SKM-1 treated with dmso at 0.1 percent for 144 hours (cell line): ENCODE measurements at regions not wholly inside any gene's neighbourhood (a gene's known extent, or its start where the extent isn't known, plus 50 kb on each side); places are given as distances from the start of the nearest gene placed in this dataset.

ENCODE experiments used
- DNase-seq: peaks from one replicate; lab custom pipeline; 2025; ENCODE audit not compliant: unreplicated experiment; lab: John Stamatoyannopoulos, UW

DNA sequence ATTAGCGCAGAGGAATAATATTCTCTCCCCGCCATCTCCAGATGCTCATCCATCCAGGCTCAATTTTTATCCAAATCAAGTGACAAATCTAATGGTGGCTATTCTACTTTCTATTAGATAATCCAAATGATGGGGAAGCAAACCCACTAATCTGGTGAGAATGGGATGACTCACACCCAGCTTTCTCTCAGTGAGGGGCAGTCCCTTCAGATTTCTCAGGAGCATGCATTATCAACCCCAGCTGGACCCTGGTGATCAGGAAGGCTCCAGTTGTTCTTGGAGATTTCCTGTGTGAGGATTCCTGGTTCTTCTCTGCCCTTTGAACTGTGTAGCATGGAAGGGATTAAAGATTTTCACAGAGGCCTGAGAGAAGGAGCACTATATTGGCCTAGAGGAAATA, 358.0 kb downstream of the WDR72 start:
- DNase-seq: no peak

DNA sequence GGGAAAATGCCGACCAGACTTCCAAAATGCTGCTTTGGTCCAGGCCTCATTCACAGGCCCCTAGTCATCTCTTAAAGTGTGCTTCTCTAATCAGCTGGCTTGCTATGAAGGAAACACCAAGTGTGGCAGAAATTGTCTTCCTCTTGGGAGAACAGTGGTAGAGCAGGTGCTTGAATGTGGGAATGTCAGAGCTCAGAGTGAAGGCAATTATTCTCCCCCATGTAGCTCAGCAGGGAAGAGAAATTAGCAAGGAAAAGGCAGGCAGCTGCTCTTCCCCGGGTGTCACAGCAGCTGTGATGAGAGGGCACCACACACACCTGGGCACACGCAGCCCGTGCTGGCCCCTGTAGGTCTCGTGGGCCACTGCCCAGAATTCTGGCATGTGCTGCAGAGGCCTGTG, 358.5 kb downstream of the WDR72 start:
- no peak for DNase-seq

DNA sequence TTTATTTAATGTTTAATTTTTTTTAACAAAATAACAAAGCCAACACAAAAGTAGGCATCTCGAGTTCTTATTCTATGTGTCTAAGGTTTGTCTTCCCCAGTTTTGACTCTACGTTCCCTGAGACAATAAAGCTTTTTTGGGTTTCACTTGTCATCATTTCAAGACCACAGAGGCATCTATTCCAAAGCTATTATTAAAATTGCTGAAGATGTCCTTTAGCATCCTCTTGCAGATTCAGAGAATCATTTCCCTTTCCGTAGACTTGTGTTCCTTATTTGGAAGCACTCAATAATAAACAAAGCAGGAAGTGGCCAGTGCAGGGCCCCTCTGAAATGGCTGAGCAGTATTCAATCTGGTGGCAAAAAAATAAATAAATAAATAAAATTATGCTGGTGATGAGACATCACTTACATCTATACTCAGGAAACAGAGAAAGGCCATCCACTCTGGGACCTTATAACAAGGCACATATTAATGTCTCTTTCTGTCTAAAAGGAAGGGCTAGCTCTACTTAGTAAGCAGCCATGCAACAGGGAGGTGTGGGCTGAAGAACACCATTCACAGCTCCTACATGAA, 362.3 kb downstream of the WDR72 start:
- DNase-seq: no peak

DNA sequence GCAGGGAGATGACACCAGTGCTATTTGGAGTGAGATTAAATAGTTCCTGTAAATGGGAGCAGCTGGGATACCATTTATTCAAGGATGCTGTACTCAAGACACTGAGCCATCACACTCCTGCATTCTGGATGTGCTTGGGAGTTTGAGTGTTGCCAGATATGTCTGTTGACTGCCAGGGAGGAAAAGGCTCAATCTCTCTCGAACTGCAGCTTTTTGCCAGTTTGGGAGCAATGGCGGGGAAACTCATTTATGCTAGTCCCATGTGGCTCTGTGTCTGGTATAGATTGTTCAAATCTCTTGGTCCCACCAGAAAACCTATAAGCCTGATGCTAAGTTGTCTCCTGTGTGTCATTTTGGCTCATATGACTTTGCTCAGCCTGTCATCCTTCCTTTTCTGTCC, 363.6 kb downstream of the WDR72 start:
- no peak for DNase-seq

DNA sequence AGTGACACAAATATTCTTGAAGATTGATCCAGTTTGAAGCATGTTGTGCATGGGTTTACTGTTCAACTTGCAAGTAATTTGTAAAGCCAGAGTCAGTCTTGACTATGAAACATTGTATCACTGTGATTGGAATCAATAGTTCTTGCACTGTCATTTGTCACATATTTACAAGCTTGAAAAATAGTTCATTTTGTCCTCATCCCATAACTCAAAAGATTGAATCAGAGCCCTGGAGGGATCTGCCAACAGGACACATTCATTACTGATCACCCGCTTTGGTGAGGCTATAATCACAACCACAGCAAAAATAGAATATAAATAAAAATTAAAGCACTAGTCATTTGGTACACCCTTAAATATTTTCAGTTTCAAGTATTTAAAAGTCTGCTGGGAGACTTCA, 368.9 kb downstream of the WDR72 start:
- DNase-seq: no peak

DNA sequence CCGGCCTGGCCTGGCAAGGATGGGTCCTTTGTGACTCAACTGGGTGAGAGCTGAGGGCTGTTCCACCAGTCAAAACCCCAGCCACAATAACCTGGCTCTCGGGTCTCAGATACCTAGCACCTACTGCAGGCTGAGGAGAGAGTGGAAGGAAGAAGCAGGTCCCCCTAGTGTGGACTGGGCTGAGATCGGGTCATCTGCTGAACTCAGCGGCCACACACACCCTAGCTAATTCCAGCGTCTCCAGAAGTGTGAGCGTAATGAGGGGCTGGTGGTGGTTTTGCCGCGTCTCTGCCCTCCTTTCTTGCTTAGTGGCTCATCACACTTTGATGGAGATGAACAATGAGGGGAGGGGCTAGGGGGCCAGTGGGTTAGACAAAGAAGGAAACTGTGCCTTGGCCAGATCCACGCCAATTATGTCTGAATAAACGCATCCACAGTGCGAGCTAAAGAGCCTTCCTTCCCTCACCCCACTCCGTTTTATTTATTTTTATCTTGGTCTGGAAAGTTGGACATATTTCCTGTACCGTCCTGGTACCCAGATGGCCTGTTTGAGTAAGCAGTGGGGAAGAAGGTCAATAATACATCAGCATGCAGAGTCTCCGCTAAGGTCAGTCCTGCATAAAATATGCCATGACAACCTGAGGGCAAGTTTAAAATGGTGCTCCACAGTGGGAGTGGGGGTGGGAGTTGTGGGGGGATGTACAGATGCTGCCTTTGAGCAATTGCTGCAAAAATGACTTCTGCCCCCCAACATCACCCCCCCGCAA, 370.0 kb downstream of the WDR72 start:
- DNase-seq: no peak

DNA sequence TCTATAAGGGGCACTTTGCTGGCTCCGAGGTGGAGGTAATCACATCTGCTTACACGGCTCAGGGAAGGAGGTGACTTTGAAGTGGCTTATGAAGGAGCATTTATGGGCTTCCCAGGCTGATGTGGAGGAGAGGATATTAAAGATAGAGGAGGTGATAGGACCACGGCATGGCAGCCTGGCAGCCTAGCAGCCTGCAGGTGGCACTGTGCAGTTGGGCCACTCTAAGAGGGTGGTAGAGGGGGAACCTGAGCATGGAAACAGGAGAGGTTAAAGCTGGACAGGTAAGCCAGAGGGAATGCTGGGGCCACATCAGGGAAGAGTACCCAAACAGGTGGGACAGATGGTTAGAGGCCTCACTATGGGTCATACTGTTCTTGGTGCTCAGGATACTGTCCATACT, 375.0 kb downstream of the WDR72 start:
- no peak for DNase-seq

DNA sequence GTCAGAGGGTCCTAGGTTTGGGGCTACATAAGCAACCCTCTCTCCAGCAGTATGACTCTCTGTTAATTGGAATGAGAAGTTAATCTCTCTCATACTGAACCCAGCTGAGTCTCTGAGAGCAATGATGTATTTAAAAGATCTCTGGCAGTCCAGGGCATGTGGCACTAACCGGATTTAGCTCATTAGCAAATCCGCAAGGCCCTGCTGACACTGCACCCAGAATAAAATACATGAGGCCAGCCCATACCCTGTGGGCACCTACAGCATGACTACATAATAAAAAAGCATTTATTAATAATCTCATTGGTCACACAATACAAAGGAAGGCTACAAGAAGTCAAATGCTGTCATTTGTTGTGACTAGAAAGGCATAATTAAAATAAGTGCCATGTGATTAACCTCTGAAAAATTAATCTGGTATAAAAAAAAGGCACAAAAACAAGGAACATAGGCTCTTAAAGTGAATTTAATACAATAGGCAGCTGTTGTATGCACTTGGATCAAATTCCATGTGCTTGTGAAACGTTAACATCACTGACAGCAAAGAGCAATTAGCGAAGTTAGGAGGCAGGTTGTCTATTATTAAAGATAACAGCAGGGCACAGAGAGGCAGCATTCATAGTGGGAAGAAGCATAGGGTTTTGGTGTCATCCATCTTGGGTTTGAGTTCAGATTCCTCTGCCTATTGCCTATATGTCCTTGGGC, 381.2 kb downstream of the WDR72 start:
- no peak for DNase-seq

DNA sequence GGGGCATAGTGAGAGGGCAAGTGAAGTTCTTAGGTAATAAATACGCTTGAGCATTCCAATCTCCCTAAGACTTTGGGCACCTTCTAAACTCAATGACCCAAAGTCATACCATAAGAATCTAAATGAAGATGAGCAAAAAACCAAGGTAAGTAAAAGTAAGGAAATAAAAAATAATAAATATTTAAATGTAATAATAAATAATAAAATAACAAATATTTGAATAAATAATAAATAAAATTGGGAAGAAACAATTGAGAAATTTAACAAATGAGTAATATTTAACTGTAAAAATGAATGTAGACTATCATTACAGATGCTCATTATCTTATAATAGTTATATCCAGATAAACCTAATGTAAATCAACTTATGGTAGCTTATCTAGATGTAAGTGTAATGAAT, 391.7 kb downstream of the WDR72 start:
- DNase-seq: no peak

DNA sequence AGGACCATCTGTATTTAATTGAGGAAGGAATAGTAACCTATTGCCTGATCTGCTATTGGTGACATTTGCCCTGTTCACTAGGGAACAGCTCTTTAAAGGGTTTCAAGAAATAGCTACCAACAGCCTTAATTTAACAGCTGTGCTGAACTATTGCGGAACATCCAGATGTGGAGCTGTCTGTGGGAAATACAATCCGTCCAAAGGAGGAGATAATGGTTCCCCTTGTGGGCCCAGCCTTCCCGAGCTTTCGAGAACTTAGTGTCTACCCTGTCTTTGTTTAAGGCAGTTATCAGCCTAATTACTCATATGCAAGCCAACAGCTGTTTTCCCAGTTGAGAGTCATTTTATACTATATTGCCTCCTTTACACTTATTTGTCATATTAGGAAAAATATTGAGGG, 398.6 kb downstream of the WDR72 start:
- no peak for DNase-seq

DNA sequence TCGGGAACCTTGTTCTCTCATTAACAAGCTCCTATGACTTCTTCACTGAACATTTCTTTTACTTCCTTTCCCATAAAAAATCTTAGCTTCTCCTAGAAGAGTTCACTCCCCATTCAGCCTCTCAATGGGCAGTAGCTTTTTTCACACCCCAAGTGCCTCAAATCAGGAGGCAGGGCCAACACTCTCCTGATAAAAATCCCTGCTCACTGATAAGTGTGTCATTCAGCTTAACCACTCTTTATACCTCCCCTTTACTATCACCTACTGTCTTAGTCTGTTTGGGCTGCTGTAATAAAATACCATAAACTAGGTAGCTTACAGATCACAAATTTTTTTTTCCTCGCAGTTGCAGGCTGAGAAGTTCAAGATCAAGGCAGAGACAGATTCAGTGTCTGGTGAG, 400.4 kb downstream of the WDR72 start:
- no peak for DNase-seq

DNA sequence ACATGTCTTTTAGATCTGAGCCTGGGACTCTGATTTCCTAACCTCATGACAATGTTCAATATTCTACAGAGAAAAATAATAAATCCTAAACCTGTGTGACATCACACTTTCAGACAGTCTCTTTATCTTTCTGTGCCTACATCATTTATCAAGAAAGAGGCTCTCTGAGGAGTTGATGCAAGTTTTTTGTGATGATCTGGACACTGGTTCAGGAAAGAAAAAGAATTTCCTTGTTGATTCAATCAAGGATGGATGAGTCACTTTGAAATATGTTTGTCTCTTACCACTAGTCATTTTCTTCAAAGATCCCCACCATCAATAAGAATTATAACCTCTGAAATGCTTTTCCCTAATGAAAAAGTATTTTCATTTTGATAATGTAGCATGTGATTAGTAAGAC, 404.6 kb downstream of the WDR72 start:
- DNase-seq: no peak

DNA sequence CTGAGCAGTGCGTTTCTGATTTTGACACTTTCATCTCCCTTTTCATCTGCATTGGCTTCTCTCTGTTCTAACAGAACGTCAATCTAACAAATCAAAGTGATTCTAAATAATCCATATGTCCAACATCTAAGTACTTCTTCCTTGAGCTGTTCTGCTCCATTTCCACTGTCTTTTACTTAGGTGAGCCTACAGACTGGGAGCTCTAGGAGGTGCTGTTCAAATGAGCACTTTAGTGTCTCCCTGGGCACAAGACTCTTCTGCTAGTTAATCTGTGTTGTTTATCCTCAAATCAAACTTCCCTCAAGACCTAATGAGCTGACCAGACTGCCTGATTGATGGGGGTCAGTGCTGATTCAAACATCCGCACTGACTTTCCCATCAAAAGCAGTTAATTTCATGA, 408.1 kb downstream of the WDR72 start:
- no peak for DNase-seq

DNA sequence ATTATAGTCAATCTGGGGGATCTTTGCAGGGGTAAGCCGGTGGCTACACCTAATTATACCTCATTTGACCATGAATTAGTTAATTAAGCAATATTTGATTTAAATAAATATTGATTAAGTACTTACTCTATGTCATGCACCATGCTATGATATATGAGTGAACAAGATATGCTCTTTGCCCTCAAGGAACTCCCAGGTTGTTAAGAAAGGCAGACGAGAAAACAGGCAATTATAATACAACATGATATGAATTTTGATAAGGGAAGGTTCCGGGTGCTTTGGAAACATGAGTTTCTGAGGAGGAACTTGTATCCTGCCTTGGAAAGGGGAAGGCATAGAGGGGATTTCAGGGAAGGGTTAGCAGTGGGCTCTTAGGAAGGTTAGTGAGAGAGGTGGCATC, 412.9 kb downstream of the WDR72 start:
- no peak for DNase-seq

DNA sequence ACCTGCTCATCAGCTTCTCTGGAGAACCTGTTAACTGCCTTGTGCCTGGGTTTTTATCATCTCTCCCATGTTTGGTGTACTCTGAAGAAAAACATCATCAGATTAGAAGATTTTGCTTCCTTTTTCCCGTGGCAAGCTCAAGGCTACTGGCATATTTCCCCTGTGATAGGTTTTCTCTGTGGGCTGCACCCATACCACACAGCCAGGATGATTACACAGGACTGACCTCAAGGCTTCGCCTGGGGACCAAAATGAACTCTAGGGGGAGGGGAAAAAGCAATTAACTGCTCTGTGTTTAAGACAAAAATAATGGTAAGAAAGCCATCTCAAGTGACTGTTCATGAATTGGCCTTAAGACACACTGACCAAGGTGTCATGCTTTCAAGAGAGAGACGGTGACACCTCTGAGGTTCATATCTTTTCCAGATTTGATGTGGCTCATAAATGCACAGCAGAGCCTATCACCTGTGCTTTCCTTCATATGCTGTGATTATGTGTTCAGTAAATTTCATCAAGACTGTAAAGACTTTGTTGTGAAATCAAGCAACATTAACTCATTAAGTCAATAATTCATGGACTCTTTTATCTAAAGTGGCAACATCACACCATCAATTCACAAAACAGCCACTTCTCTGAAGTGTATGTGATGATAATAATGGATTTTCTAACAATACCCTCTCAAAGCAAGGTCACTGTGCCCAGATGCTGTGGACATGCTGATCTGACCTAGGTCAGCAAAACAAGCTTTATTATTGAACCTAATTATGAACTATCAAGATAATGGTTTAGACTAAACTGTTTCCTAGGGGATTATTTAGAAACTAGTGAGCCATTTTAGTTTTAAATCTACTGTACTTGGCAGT, 427.9 kb downstream of the WDR72 start:
- no peak for DNase-seq

DNA sequence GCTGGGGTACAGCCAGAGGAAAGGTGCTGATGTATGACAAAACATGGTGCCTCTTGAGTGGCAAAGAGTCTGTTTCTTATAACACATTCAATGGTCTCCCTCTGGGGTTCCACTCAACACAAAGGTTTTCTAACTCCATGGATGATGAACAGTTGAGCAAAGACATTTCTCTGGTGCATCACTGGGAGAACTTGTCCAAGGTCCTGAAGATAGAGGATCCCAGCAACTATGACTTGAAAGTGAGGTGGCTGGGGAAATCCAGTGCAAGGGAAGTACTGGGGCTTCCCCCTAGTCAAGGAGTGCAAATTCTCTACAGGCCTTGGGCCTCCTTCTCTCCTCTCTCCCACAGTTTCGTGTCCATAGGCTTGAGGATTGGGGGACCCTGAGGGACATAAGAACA, 431.1 kb downstream of the WDR72 start:
- DNase-seq: no peak

DNA sequence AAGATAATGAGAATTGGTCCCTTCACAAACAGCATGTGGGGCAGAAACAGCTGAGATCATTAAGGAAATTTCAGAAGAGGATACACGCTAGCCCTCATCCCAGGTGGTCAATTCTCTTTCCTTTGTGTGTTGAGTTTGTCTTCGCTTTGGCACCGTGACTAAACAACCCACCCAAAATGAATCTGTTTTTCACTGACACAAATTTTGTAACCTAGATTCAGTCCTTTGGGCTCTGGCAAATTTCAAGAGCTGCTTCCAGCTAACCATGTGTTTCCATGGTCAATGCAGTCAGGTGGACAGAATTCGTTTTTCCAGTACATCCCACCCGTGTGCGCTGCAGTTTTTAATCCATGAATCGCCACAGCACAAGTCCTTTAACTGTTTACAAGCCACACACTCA, 435.4 kb downstream of the WDR72 start:
- no peak for DNase-seq

DNA sequence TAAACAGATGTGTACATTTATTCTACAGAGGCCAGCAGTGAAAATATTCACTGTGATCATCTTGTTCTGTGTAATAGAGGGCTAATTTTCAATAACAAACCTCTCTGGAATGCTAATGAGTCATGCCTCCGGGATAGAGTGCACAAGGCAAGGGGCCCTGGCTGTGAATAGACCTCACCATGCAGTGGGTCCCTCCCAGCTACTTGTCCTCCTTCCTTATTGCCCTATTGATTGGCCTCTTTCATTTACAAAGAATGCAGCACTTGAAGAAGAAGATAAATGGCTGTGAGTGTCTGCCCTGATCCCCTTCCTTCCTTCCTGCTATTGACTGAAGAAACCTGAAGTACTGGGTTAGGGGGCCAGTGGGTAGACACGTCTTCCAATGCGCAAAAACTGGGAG, 436.3 kb downstream of the WDR72 start:
- DNase-seq: no peak

DNA sequence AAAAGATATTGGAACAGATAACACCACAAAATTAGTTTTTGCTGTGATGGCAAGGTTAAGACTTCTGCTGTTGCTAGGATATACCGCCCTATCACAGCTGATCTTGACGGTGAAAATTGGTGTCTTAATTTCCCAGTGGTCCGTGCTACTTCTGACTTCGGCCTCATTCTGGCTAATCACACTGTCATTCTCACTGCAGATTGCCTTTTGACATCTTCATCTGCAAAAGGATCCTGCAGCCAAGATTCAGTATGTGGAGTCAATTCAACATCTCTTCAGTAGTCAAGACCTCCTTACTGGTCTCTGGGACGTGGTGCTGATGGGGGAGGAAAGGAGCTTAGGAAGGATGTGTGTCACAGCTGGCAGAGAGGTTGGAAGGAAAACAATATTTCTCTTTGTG, 438.6 kb downstream of the WDR72 start:
- DNase-seq: no peak

DNA sequence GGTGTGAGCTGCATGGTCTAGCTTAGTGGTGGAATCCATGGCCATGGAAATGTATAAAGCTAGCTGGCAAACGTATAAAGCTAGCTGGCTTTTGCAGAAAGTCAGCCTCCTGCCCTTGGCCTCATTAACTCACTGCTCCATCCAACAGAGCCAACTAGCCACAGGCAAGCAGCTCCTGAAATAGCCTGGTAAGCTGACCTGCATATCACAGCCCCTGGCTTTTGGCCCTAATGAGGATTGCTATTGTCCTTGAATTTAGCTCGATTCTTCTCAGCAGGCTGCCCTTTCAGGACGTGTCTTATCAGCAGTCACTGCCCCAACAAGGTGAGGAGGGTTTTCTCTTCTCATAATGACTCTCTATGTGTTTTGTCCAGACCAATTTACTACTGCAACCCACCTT, 446.8 kb downstream of the WDR72 start:
- no peak for DNase-seq

DNA sequence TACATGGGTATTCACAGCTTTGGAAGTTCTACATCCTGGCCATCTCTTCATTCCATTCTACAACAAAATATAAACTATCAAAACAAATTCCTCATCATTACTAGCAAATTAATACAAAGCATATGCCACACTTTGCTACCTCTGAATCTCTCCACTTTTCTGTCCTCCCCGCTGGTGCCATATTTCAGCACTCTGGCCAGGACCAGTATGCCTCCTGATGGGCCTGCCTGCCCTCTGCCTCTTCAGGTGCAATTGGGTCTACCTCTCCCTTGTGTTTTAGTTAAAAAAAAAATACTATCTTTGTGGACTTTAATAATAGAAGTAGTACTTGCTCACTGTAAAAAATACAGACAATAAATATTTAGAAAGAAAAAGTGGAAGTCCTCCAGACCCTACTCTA, 448.8 kb downstream of the WDR72 start:
- DNase-seq: no peak
